ENCODE measurements at regions not wholly inside any gene's neighbourhood (a gene's known extent, or its start where the extent isn't known, plus 50 kb on each side); places are given as distances from the start of the nearest gene placed in this dataset.

GRCh38 chr1:219417610-219418009 is 195.3 kb downstream of the ZC3H11B start:
- Mint-ChIP-seq H3K27me3 (ENCODE audit: low read depth) (no peaks in the 10 kb centered on the region), H3K4me3 (no peak overlapping the region), H3K9me3 (no peaks in the 10 kb centered on the region), H3K27ac (no peak overlapping the region), H3K4me1 (peaks cover 5% of the 10 kb centered on the region), H3K36me3 (no peaks in the 10 kb centered on the region)
- DNase-seq (ENCODE audit: low spot score in 2 of 2, unreplicated experiment in 2 of 2), result no peak
- no peak for TF ChIP-seq CTCF (IDR thresholded peaks at IDR 0.05; ENCODE audit: unreplicated experiment)

- H3K4me3 Mint-ChIP-seq, result no peak overlapping the region
- no peak overlapping the region for H3K27ac Mint-ChIP-seq
- no peaks in the 10 kb centered on the region for H3K27me3 Mint-ChIP-seq (ENCODE audit: low read depth)
- H3K4me1 Mint-ChIP-seq, result peaks cover 5% of the 10 kb centered on the region
- peak; percentile 48 for TF ChIP-seq CTCF (IDR thresholded peaks at IDR 0.05; ENCODE audit: unreplicated experiment)
- no peaks in the 10 kb centered on the region for H3K9me3 Mint-ChIP-seq
- peak in 1 of 2 experiments; percentile 63 for DNase-seq (ENCODE audit: low spot score in 2 of 2, unreplicated experiment in 2 of 2)
- no peaks in the 10 kb centered on the region for H3K36me3 Mint-ChIP-seq
Observed at GRCh38 chr1:219416598-219417238, 196.2 kb downstream of the ZC3H11B start.

- Mint-ChIP-seq H3K36me3 (no peaks in the 10 kb centered on the region), H3K4me1 (peaks cover 5% of the 10 kb centered on the region), H3K27me3 (ENCODE audit: low read depth) (no peaks in the 10 kb centered on the region), H3K4me3 (no peak overlapping the region), H3K9me3 (no peaks in the 10 kb centered on the region), H3K27ac (no peak overlapping the region)
- TF ChIP-seq CTCF (IDR thresholded peaks at IDR 0.05; ENCODE audit: unreplicated experiment), result no peak
- no peak for DNase-seq (ENCODE audit: low spot score in 2 of 2, unreplicated experiment in 2 of 2)
Observed at GRCh38 chr1:219415915-219416314, 197.0 kb downstream of the ZC3H11B start.

- H3K9me3 Mint-ChIP-seq, result no peaks in the 10 kb centered on the region
- no peak overlapping the region for H3K27ac Mint-ChIP-seq
- H3K4me1 Mint-ChIP-seq, result peaks cover 5% of the 10 kb centered on the region
- no peak for DNase-seq (ENCODE audit: low spot score in 2 of 2, unreplicated experiment in 2 of 2)
- H3K27me3 Mint-ChIP-seq (ENCODE audit: low read depth), result no peaks in the 10 kb centered on the region
- no peak for TF ChIP-seq CTCF (IDR thresholded peaks at IDR 0.05; ENCODE audit: unreplicated experiment)
- H3K36me3 Mint-ChIP-seq, result no peaks in the 10 kb centered on the region
- no peak overlapping the region for H3K4me3 Mint-ChIP-seq
Observed at GRCh38 chr1:219415433-219415832, 197.5 kb downstream of the ZC3H11B start.

- Mint-ChIP-seq H3K36me3 (no peaks in the 10 kb centered on the region), H3K27me3 (ENCODE audit: low read depth) (no peaks in the 10 kb centered on the region), H3K4me1 (peaks cover 5% of the 10 kb centered on the region), H3K27ac (no peak overlapping the region), H3K9me3 (no peaks in the 10 kb centered on the region), H3K4me3 (no peak overlapping the region)
- no peak for TF ChIP-seq CTCF (IDR thresholded peaks at IDR 0.05; ENCODE audit: unreplicated experiment)
- DNase-seq (ENCODE audit: low spot score in 2 of 2, unreplicated experiment in 2 of 2), result no peak
Observed at GRCh38 chr1:219414250-219414649, 198.7 kb downstream of the ZC3H11B start.

- TF ChIP-seq CTCF (IDR thresholded peaks at IDR 0.05; ENCODE audit: unreplicated experiment), result no peak
- no peaks in the 10 kb centered on the region for H3K27me3 Mint-ChIP-seq (ENCODE audit: low read depth)
- no peak for DNase-seq (ENCODE audit: low spot score in 2 of 2, unreplicated experiment in 2 of 2)
- H3K9me3 Mint-ChIP-seq, result no peaks in the 10 kb centered on the region
- peaks cover 5% of the 10 kb centered on the region for H3K4me1 Mint-ChIP-seq
- no peak overlapping the region for H3K4me3 Mint-ChIP-seq
- no peak overlapping the region for H3K27ac Mint-ChIP-seq
- H3K36me3 Mint-ChIP-seq, result no peaks in the 10 kb centered on the region
Observed at GRCh38 chr1:219413536-219413935, 199.4 kb downstream of the ZC3H11B start.
